Spleen (tissue), 7 donors: ENCODE measurements at regions not wholly inside any gene's neighbourhood (a gene's known extent, or its start where the extent isn't known, plus 50 kb on each side); places are given as distances from the start of the nearest gene placed in this dataset.

Experiments used
- CTCF ChIP-seq, 11 experiments: fragments of 200-600 bp in 7 of 11; fragments of 450-650 bp in 4 of 11; sonication (generic) in 4 of 11; IDR thresholded peaks in 8 of 11; conservative IDR thresholded peaks in 3 of 11; 1 replicate in 7 of 11; 2 replicates in 4 of 11; pipeline versions ENCODE4 v1.4.0 to v1.8.0; 2016 to 2021; ENCODE audit warnings: antibody characterized with exemption in 11 of 11, inconsistent platforms in 4 of 11, mild to moderate bottlenecking in 1 of 11
- POLR2A ChIP-seq, 3 donors: fragments of 450-650 bp; IDR thresholded peaks; one replicate each; pipeline ENCODE4 v1.5.1; 2017; ENCODE audit warnings: antibody characterized with exemption in 3 of 3, mild to moderate bottlenecking in 1 of 3
- POLR2AphosphoS5 ChIP-seq, 3 donors: sonication (generic); formaldehyde crosslinking; IDR thresholded peaks; one replicate each; pipeline ENCODE4 v1.5.1; 2017; ENCODE audit warnings: antibody characterized with exemption in 3 of 3
- donor health status: DM: no; HTN: no; CAD: no; lungs with moderate emphysema.
- donor health status: DM: no; HTN: no; CAD: no.
- donor health status: DM: no; HTN: no; CAD: no.

- no peak for TF ChIP-seq CTCF (IDR thresholded peaks at IDR 0.05 in 8 of 11, conservative IDR thresholded peaks at IDR 0.05 in 3 of 11)
- no peak for TF ChIP-seq POLR2A (IDR thresholded peaks at IDR 0.05)
- no peak for TF ChIP-seq POLR2AphosphoS5 (IDR thresholded peaks at IDR 0.05)
Observed at GRCh38 chr2:109055435-109055834, 66.4 kb upstream of the EDAR start.
